EH (cell line): ENCODE measurements at regions not wholly inside any gene's neighbourhood (a gene's known extent, or its start where the extent isn't known, plus 50 kb on each side); places are given as distances from the start of the nearest gene placed in this dataset.

Experiments used
- DNase-seq: peaks from one replicate; pipeline ENCODE4 v3.0.0-alpha.2; 2015; ENCODE audit warnings: low read depth

DNA sequence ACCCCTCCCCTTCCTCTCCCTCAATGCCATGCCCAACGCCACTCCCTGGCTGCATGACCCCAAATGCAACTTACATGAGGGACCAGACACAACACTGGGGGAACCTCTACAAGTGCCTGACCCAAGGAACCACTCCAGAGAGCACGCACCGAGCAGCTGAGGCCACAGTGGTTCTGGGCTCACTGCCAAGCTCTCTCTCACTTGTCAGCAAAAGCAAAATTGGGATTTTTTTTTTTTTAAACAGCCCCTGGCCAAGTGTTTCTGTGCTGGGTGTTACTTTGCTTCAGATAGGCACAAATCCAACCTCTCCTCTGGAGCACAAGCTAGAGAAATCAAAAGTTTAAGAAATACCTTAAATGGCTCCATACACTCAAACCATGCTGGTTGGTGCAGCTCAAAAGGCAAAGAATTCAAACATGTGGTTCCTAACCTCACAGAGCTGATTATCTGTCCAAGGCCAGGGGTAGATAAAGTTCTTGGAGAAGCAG lies 363.0 kb downstream of the SETD4 start:
- DNase-seq: peak; percentile 66

DNA sequence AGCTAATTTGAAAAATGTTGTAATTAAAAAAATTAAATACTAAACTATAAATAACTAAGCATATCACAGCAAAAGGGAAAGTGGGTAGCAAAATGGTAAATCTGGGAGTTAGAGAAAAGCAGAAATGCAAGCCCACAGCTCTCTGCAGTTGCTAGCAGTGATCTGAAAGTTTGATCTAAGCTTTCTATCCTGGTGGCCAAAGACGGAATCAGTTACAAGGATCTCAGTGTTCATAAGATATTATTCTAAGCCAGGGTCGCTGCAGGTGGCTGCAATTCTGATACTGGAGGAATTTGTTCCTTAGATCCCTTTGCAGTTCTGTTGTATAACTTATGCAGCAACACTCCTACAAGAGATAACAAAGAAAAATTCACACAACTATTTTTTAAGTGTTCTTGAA lies 363.7 kb downstream of the SETD4 start:
- no peak for DNase-seq

- DNase-seq: no peak
Measured at GRCh38 chr21:35692311-35692710, 368.0 kb downstream of the SETD4 start.

- DNase-seq: no peak
Measured at GRCh38 chr21:35690436-35690835, 369.9 kb downstream of the SETD4 start.

- no peak for DNase-seq
Measured at GRCh38 chr21:35686156-35686555, 374.2 kb downstream of the SETD4 start.

DNA sequence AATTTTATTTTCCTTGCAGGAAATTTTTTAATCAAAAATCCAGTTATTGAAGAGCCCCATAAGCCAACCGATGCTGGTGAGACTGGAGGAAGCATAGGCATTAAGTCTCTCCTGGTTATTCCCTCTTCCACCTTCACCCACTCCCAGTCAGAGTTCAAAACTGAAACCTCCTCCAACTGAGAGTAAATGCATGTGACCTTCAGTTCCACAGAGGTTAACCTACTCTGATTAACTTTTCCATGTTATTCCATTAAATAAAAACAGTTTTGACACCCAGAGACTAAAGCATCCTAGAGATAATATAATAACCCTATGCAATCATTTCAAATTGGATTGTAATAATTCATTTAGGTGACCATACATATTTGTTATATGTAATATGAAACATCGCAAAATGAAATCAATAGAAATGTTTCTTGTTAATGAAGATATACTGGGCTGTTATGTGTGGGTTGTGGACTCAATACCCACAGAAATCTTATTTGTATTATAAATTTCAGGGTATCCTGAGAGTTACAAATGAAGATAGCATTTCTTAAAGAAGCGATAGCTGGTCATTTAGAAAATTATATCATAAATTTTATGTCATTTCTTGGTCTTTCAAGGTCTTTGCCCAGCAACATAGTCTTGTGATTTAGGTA lies 376.5 kb downstream of the SETD4 start:
- no peak for DNase-seq

DNA sequence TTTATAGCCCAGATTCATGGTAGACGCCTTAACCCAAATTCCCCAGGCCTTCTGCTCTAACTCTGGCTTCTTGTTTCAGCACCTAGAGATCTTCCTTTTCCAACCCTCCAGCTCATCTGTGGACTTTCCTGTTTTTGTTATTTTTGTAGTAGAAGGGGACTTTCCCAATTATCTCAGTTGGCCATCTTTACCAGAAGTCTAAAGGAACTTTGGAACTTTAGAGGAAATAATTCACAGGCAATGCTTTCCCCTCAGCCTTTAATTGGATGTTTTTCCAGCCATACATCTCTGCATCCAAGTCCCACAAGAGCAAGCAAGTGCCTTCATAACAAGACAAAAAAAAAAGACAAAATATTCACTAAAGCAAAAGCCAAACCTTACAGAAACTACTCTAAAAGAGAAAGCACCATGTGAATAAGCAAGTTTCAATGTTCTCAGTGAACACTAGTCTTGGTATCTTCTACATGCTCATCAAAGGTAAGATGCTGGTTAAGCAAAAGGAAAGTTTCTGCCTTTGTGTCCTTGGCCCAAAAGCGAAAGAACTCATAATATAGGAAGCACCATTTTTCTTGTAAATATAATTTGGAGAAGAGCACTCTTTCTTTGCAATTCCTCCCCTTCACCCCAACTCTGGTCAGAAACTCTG lies 377.3 kb downstream of the SETD4 start:
- peak; percentile 74 for DNase-seq

- DNase-seq: peak; percentile 28
Measured at GRCh38 chr21:35681946-35682345, 378.4 kb downstream of the SETD4 start.

DNA sequence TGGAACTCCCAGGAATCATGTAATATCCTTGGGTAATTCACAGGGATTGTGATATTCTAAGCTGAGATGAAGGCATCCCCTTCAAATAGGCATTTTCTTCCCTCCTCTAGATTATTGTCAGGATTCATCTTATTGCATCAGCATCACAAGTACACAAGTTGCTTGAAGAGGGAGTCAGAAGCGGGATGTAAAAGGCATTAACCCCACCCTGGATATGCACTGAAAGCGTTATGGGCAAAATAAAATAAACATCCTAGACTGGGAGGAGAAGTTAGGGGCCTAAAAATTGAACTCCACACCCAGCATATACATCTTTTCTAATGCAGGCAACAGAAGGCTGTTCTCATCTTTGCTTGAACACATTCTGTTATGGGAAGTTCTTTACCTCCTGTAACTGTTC lies 381.2 kb downstream of the SETD4 start:
- no peak for DNase-seq

DNA sequence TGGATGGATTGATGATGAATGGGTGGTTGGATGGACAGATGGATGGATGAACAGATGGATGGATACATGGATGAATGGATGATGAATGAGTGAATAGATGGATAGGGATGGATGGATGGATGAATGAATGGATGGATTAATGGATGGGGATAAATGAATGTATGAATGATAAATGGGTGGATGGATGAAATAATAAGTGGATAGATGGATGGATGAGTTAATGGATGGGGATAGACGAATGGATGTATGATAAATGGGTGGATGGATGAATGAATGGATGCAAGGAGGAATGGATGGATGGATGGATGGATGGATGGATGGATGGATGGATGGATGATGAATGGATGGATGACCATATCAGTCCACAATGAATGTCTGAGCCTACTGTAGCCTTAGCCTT lies 381.9 kb downstream of the SETD4 start:
- DNase-seq: no peak

DNA sequence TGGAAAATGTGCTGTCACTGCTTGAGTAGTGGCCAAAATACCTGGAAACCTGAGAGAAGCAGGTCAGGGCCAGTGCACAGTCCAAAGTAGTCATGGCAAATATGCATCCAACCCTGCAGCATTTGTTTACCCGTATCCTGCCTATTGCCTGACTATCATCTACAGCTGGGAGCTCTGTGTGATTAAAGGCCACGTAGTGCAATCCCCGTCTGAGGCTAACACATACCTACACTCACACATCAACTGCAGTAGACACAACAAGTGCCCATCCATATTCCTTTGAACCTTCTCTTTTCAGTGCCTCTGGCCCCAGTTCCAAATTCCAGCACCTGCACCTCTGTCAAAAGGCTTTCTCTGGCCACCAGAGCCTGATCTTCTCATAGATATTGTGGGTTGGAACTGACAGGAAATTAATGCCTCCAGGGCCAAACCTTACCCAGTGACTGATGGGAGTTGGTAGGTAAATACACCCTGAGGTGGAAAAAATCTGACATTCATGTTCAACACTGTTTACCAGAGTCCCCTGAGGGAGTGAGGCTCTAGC lies 383.0 kb downstream of the SETD4 start:
- DNase-seq: no peak

- DNase-seq: peak; percentile 22
Measured at GRCh38 chr21:35674895-35675470, 385.3 kb downstream of the SETD4 start.

DNA sequence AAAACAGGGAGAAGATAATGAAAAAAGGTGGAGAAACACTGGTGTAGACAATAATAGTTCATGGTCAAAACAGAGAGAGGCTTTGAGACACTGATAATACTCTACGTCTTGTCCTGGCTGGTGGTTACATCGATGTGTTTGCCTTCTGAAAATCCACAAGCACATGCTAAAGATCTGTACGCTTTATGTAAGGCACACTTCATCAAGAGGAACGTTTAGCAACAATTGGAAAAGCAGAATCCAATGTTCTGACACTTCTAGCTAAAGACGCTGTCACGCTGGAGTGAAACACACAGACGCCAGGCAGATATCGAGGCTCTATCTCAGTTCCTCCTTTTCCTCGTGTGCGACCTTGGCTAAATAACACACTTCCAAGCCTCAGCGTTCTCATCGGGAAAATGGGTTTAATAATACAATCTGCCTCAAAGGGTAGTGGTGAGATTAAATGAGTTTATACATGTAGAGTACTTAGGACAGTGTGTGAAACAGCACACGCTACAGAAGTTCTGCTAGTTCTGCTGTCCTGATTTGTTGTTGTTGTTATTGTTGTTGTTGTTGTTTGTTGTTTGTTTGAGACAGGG lies 386.1 kb downstream of the SETD4 start:
- DNase-seq: no peak

- DNase-seq: no peak
Measured at GRCh38 chr21:35672313-35672712, 388.0 kb downstream of the SETD4 start.

DNA sequence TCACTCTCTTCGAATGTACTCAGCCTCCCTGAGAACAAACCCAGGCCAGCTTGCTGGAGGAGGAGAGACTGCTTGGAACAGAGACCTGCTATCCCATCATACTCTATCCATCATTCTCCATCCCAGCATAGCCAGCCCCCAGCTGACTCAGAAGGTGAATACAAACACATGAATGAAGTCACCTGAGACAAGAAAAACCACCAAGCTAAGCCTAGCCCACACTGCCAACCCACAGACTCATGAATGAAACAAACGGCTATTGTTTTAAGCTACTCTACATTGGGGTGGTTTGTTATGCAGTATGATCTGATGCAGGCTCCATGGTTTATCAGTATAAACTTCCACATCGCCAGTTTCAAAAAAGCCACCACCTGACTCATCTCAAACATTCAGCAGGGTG lies 395.6 kb downstream of the SETD4 start:
- DNase-seq: no peak

- DNase-seq: no peak
Measured at GRCh38 chr21:35663856-35664606, 396.3 kb downstream of the SETD4 start.

DNA sequence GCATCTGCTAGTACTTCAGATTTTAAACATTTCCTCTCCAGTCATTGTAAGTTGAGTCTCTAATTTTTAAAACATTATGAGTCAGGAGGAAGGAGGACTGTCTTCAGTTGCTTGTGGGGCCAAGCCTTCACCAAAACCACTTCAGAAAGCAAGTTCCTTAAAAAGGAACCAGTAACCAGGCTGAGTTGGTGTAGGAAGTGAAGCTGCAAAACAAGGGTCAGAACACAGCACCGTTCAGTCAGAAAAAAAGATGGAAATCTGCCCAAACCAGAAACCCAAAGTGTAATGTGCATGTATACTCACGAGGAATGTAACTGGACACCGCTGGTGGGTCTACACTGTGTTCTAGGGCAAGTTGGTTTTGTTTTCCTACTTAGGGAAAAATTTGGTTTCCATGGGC lies 402.1 kb downstream of the SETD4 start:
- DNase-seq: peak; percentile 94

GRCh38 chr21:35652872-35653271 lies 407.5 kb downstream of the SETD4 start:
- no peak for DNase-seq

DNA sequence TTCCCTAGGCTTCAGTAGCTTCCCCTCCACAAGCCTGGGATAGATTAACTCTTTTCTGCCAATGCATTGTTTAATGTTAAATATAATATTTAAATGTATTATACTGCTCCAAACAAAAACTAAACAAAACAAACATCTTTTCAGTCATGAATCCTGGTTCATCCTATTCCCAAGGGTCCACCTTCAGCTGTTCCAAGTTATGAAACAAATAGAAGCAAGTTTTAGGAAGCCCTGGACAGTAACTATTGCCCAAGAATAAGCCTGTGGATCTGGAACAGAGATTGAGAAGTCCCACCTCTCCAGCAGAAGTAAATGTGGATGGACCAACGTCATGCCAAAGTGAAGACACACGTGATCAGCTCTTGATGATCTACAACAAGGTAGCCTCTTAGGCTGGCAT lies 408.1 kb downstream of the SETD4 start:
- DNase-seq: no peak

DNA sequence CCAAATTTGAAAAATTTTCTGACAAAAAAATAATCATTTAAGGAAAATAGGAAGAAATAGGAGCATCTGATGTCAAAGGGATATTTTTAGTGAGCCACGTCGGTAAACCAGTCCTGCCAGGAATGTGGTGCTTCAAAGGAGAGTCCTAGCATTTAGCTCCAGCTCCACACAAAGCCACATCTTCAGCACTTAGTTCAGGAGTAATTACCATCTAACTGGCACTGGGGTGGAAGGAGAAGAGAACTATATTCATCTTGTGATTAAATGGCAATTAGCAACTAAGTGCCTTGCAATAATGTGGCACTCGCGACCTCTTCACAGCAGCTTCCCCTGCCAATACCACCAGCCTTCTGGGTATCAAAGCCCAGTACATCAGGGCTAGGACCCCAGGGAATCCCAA lies 409.1 kb downstream of the SETD4 start:
- DNase-seq: peak; percentile 10

GRCh38 chr21:35649186-35649585 lies 411.1 kb downstream of the SETD4 start:
- DNase-seq: peak; percentile 78

GRCh38 chr21:35648512-35648911 lies 411.8 kb downstream of the SETD4 start:
- no peak for DNase-seq
